GM20000 (cell line): ENCODE measurements at regions not wholly inside any gene's neighbourhood (a gene's known extent, or its start where the extent isn't known, plus 50 kb on each side); places are given as distances from the start of the nearest gene placed in this dataset.

Experiments used
- DNase-seq: peaks from one replicate; pipeline ENCODE4 v3.0.0; 2012; ENCODE audit warnings: low spot score
- CTCF ChIP-seq: IDR thresholded peaks from 2 replicates; pipeline ENCODE4 v1.5.1; 2012; ENCODE audit warnings: mild to moderate bottlenecking, control low read depth; ENCODE audit errors: extremely low read depth, missing control alignments

- no peak for DNase-seq
These were observed 365.1 kb upstream of the SLCO3A1 start for GRCh38 chr15:91488452-91488851.

DNA sequence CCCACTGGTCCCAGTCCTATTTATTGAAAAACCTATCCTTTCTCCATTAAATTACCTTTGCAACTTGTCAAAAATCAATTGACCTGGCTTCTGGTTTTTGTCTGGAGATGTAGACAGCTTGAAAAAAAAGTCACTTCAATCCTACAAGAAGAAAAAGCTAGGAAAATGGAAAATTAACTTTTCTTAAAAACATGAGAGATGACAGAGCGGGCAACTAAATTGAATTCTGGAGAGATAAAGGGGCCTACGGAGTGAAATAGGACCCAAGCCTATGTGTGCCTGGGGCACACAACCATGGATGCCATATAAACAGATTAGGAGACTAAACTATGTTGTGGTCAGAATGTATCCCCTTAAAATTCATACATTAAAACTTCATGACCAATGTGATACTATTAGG, 363.3 kb upstream of the SLCO3A1 start:
- TF ChIP-seq CTCF, result no peak

More at GRCh38 chr15:91488452-91488851, 365.1 kb upstream of the SLCO3A1 start:
- TF ChIP-seq CTCF, result no peak

DNA sequence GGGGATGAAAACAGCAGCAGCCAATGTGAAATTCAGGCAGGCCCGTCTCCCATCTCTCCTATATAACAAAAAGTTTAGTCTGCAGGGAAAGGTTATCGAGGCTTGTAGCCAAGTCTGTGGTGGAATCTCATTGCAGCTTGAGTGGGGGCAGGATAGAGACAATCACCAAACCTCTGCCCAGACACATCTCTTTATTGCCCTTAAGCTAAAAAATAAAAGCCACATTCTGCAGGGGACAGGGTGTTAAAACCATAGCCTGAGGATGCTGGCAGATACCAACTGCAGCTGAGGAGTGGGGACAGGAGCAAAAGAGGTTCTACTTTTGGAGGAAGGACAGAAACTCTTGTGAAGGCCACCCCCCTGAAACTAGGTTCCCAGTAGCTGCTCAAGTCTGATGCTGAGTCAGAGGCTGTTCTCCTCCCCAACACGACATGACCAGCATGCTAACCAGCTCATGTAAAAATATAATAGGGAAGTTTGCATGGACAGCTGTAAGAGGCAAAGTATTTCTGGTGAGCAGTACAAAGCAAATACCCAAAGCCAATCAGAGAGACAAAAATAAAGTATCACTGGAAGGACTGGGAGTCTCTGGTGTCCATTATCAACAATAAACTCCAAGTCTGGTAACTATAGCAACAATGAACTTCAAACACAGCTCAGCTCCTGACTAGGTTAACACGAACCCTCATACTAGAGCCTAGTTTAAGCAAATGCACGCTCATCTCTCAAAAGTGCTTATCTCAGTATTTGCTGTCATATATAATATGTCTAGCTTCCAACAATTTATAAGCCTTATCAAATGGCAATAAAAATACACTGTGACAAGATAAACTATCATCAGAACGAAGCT, 362.2 kb upstream of the SLCO3A1 start:
- no peak for TF ChIP-seq CTCF
- DNase-seq, result no peak

More for the DNA sequence above, 363.3 kb upstream of the SLCO3A1 start:
- DNase-seq, result no peak

GRCh38 chr15:91496754-91497691, 356.5 kb upstream of the SLCO3A1 start:
- no peak for TF ChIP-seq CTCF
- DNase-seq, result no peak

DNA sequence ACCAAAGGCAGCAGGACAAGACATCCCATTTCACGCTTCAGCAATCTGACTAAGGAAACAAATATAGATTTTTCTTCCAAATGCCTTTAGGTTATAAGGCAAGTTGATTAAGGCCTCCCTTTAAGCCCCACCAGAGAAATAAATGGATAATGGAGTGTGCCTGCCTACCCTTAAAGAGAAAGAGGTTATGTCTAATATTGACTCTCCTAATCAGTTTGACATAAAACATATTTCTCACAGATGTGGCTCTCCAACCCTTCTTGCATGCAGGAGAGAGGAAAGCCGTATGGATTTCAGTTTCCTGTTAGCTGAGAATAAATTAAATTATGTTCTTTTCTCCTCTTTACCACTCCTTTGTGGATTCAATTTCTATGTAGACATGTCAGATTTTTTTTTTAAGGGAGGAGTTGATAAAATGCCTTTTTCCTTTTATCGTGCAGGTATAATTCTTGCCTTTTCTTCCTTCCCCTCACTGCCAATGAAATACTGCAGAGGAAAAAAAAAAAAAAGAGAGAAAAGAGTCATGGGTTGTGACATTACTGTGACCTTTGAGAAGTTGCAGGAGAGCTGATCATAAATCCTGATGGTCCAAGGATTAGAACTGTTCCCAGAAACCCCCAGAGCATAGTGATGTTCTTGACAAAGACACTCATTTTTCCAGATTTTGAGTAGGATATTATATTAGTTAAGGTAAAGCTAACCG, 355.3 kb upstream of the SLCO3A1 start:
- TF ChIP-seq CTCF, result no peak
- DNase-seq, result no peak

DNA sequence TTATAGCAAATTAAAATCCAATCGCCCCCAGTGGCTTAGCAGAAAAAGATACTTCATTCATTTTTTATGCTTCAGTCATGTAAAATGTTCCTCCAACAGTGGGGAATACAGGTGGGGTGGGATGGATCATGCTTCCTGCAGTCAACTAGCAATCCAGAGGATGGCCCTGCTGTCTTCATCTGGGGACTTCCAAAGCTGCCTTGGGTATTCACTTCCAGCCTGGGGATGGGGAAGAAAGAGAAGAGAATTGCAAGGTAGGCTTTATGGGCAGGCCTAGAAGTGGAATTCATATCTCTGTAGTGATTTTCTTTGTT, 354.8 kb upstream of the SLCO3A1 start:
- DNase-seq, result no peak
- no peak for TF ChIP-seq CTCF
